ENCODE measurements at regions not wholly inside any gene's neighbourhood (a gene's known extent, or its start where the extent isn't known, plus 50 kb on each side); places are given as distances from the start of the nearest gene placed in this dataset.

DNA sequence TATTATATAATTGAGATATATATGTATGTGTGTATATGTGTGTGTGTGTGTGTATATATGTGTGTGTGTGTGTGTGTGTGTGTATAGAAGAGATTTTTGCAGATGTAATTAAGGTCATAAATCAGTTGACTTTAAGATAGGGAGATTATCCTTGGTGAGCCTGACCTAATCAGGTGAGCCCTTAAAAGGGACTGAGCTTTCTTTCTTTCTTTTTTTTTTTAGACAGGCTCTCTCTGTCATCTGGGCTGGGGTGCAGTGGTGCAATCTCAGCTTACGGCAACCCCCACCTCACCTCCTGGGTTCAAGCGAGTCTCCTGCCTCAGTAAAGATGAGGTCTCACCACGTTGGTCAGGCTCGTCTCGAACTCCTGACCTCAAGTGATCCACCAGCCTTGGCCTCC, 155.1 kb upstream of the RASGEF1B start:
- Histone ChIP-seq H3K27me3 (ENCODE audit: control insufficient read depth in 3 of 3, insufficient read depth in 3 of 3, low read length in 2 of 3) (no peaks in the 10 kb centered on the region), H3K36me3 (ENCODE audit: control insufficient read depth in 4 of 4, insufficient read depth in 4 of 4, low read length in 4 of 4) (no peaks in the 10 kb centered on the region), H3K4me1 (ENCODE audit: control insufficient read depth in 5 of 5, insufficient read depth in 5 of 5, low read length in 5 of 5) (peaks cover 0 to 2% (median 0%) of the 10 kb centered on the region in 5 donors), H3K9ac (ENCODE audit: insufficient read depth in 1 of 2, low read length in 2 of 2) (no peak overlapping the region), H3K4me3 (no peak overlapping the region), H3K27ac (ENCODE audit: low read depth in 1 of 2, low read length in 1 of 2) (no peak overlapping the region), H3K9me3 (ENCODE audit: control insufficient read depth in 4 of 4, insufficient read depth in 3 of 4, low read length in 3 of 4) (no peaks in the 10 kb centered on the region)
- WGBS, 2 donors: 74 to 76% methylated on average over 5 of the region's 5 CpGs
- no peak for ATAC-seq (ENCODE audit: insufficient read depth, low FRiP score)
- no peak for DNase-seq
- TF ChIP-seq, protein P1, sequence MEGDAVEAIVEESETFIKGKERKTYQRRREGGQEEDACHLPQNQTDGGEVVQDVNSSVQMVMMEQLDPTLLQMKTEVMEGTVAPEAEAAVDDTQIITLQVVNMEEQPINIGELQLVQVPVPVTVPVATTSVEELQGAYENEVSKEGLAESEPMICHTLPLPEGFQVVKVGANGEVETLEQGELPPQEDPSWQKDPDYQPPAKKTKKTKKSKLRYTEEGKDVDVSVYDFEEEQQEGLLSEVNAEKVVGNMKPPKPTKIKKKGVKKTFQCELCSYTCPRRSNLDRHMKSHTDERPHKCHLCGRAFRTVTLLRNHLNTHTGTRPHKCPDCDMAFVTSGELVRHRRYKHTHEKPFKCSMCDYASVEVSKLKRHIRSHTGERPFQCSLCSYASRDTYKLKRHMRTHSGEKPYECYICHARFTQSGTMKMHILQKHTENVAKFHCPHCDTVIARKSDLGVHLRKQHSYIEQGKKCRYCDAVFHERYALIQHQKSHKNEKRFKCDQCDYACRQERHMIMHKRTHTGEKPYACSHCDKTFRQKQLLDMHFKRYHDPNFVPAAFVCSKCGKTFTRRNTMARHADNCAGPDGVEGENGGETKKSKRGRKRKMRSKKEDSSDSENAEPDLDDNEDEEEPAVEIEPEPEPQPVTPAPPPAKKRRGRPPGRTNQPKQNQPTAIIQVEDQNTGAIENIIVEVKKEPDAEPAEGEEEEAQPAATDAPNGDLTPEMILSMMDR (IDR thresholded peaks at IDR 0.05; ENCODE audit: control extremely low read depth, extremely low read depth): no peak

DNA sequence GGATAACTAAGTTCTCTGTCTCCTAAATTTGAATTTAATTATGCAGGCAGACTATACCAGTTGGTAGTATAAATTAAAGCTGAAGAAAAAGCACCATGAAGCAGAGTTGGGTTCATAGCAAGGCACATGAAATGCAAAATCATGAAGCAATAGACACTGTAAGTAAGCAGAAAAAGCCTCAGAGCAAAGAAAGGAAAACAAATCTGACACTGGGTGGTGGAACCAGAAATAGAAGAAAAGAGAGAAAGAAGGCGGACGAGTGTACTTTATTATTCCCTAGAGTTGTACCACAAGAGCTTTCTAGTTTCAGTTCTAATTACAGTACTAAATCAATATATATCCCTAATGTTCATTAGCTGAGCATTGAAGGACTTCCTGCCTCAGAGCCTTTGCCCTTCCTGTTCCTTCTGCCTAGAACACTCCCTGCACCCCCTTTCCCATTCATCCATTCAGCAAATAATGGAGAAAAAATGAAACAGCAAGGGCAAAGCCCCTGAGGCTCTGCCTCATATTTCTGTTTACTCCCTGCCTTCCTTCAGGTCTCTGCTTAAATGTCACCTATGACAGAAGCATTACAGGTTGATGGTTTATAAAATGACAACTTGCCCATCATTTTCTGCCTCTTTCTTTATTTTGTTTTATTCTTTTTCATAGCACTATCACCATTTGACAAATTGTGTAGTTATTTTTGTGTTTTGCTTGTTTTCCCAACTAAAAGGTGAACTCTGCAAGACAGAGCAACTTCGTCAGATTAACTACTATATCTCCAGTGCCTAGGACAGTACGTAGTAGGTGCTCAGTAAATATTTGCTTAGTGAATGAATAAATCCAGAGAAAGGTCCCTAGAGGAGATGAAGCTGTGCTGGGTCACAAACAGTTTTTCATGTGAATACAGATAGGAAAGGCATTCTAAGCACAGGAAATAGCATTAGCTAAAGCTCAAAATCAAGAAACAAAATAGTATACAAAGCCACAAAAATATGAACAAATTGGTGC, 154.0 kb upstream of the RASGEF1B start:
- Histone ChIP-seq H3K9me3 (ENCODE audit: control insufficient read depth in 4 of 4, insufficient read depth in 3 of 4, low read length in 3 of 4) (no peaks in the 10 kb centered on the region), H3K4me3 (no peak overlapping the region), H3K27ac (ENCODE audit: low read depth in 1 of 2, low read length in 1 of 2) (no peak overlapping the region), H3K9ac (ENCODE audit: insufficient read depth in 1 of 2, low read length in 2 of 2) (no peak overlapping the region), H3K27me3 (ENCODE audit: control insufficient read depth in 3 of 3, insufficient read depth in 3 of 3, low read length in 2 of 3) (no peaks in the 10 kb centered on the region), H3K4me1 (ENCODE audit: control insufficient read depth in 5 of 5, insufficient read depth in 5 of 5, low read length in 5 of 5) (no peaks in the 10 kb centered on the region), H3K36me3 (ENCODE audit: control insufficient read depth in 4 of 4, insufficient read depth in 4 of 4, low read length in 4 of 4) (no peaks in the 10 kb centered on the region)
- whole genome bisulfite sequencing, 2 donors: 85 to 92% methylated on average over 4 of the region's 4 CpGs
- ATAC-seq (ENCODE audit: insufficient read depth, low FRiP score) (no peak), DNase-seq (no peak)
- TF ChIP-seq, protein P1 (IDR thresholded peaks at IDR 0.05; ENCODE audit: control extremely low read depth, extremely low read depth): no peak

- Histone ChIP-seq H3K27ac (ENCODE audit: low read depth in 1 of 2, low read length in 1 of 2) (no peak overlapping the region), H3K9ac (ENCODE audit: insufficient read depth in 1 of 2, low read length in 2 of 2) (no peak overlapping the region), H3K4me1 (ENCODE audit: control insufficient read depth in 5 of 5, insufficient read depth in 5 of 5, low read length in 5 of 5) (no peaks in the 10 kb centered on the region), H3K27me3 (ENCODE audit: control insufficient read depth in 3 of 3, insufficient read depth in 3 of 3, low read length in 2 of 3) (no peaks in the 10 kb centered on the region), H3K4me3 (no peak overlapping the region), H3K36me3 (ENCODE audit: control insufficient read depth in 4 of 4, insufficient read depth in 4 of 4, low read length in 4 of 4) (no peaks in the 10 kb centered on the region), H3K9me3 (ENCODE audit: control insufficient read depth in 4 of 4, insufficient read depth in 3 of 4, low read length in 3 of 4) (peaks cover 0 to 2% (median 0%) of the 10 kb centered on the region in 4 donors)
- ATAC-seq (ENCODE audit: insufficient read depth, low FRiP score): no peak
- WGBS, 2 donors: 45 to 47% methylated on average over 2 of the region's 2 CpGs
- TF ChIP-seq, protein P1 (IDR thresholded peaks at IDR 0.05; ENCODE audit: control extremely low read depth, extremely low read depth): no peak
- no peak for DNase-seq
Observed at GRCh38 chr4:81623434-81623833, 151.7 kb upstream of the RASGEF1B start.
